ENCODE measurements at regions not wholly inside any gene's neighbourhood (a gene's known extent, or its start where the extent isn't known, plus 50 kb on each side); places are given as distances from the start of the nearest gene placed in this dataset.
"Not testable (repeated sequence)": the region's sequence is repeated elsewhere in the genome, so short reads cannot be mapped to it uniquely, and the experiment has no call there.

- DNase-seq (ENCODE audit: low spot score), result no peak
Measured at GRCh38 chr10:31686599-31686998, 242.0 kb downstream of the ARHGAP12 start.

DNA sequence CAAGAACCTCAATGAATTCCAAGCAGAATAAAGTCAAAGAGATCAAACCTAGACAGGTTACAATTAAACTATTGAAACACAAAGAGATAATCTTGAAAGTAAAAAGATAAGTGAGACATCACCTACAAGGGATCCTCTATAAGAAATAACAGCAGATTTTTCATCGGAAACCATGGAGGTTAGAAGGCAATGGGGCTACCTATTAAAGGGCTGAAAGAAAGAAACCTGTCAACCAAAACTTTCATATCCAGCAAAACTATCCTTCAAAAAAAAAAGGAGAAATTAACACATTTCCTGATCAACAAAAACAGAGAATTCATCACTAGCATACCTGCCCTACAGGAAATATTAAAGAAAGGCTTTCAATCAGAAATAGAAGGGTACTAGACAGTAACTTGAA, 244.9 kb downstream of the ARHGAP12 start:
- no peak for DNase-seq (ENCODE audit: low spot score)

DNA sequence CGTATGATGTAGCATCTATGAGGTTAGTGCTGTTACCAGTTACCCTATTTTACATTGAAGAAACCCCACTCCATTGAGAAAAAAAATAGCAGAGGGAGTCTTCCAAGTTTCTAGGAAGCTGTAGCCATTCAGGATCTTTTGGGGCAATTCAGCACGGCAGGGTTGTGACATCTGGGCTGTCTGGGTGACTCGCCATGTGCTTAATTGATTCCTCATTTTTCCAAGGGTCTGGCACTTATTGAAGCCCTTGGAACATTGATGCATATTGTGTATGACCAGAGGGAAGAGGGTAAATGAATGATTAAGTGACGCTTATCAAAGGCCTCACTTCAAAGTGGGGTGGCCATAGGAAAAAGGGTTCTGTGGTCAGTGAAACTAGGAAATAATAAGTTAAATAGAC, 248.7 kb downstream of the ARHGAP12 start:
- no peak for DNase-seq (ENCODE audit: low spot score)

- DNase-seq (ENCODE audit: low spot score), result no peak
Measured at GRCh38 chr10:31678575-31679516, 249.8 kb downstream of the ARHGAP12 start.

DNA sequence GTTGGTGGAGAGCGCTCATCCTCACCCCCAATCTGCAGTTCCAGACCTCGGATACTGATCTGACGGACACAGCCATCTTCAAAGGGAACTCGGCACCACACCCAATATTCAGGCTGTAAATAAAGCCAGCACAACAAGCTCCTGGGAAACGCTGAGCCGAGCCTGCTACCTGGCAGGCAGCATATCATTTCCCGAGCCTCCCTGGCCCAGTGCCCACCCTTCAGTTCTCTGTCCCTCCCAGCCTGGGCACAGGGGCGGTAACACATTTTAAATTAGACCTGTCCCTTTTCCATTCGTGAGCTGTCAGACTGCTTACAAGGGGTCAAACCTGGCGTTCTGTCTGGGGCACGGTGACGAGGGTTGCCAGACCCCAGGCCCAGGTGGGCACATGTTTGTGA, 250.5 kb downstream of the ARHGAP12 start:
- no peak for DNase-seq (ENCODE audit: low spot score)

- DNase-seq (ENCODE audit: low spot score), result no peak
Measured at GRCh38 chr10:31677195-31678138, 251.2 kb downstream of the ARHGAP12 start.

- DNase-seq (ENCODE audit: low spot score), result no peak
Measured at GRCh38 chr10:31675726-31676125, 252.9 kb downstream of the ARHGAP12 start.

- no peak for DNase-seq (ENCODE audit: low spot score)
Measured at GRCh38 chr10:31669357-31669756, 259.3 kb downstream of the ARHGAP12 start.

DNA sequence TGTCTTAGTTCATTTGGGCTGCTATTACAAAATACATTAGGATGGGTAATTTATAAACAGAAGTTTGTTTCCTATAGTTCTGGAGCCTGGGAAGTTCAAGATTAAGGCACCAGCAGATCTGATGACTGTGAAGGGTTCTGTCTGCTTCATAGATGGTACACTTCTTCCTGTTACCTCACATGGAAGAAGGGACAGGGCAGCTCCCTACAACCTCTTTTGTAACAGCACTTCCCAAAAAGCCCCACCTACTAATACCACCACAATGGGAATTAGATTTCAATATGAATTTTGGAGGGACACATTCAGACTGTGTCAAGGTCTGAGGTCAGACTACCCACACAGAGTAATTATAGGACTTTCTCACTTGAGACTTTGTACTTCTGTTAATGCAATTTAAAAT, 260.3 kb downstream of the ARHGAP12 start:
- no peak for DNase-seq (ENCODE audit: low spot score)

- not testable (repeated sequence) for DNase-seq (ENCODE audit: low spot score)
Measured at GRCh38 chr10:31665764-31666279, 262.8 kb downstream of the ARHGAP12 start.

DNA sequence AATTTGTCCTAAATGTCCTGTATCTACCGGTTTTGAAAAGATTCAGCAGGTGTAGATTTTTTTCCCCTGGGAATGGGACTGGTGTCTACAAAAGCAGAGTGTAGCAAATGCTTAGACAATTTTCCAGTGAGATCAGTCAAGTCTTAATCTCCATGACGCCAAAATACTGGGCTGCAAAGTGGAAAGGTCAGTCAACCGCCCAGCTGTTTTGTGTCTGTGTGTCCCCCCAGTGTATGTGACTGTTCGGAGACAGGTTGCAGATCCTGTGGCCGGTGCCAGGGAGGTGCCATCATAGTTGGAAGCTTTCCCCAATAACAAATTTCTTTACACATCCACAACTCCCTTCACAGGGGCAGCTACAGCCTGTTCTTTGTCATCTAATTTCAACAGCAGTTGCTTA, 263.8 kb downstream of the ARHGAP12 start:
- no peak for DNase-seq (ENCODE audit: low spot score)

GRCh38 chr10:31664071-31664470, 264.6 kb downstream of the ARHGAP12 start:
- DNase-seq (ENCODE audit: low spot score), result not testable (repeated sequence)

DNA sequence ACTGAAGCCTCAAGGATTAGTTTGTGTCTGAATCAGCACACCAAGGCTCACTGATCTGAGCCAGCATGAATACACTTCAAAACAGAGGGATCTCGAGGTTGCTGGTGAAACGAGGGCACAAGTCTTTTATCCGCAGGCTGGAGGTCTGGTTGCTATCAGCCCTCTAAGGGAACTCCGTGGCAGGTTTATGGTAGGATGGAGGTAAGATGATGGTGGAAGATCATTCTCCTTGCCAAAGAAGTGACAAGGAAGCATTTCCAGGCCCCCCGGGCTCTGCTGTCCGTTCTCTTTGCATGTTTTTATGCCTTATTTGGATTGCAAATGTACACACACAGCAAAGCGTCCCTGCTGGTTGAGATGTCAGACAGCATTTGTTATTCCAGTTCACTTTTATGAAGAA, 268.3 kb downstream of the ARHGAP12 start:
- no peak for DNase-seq (ENCODE audit: low spot score)

GRCh38 chr10:31659665-31660064, 269.0 kb downstream of the ARHGAP12 start:
- no peak for DNase-seq (ENCODE audit: low spot score)

DNA sequence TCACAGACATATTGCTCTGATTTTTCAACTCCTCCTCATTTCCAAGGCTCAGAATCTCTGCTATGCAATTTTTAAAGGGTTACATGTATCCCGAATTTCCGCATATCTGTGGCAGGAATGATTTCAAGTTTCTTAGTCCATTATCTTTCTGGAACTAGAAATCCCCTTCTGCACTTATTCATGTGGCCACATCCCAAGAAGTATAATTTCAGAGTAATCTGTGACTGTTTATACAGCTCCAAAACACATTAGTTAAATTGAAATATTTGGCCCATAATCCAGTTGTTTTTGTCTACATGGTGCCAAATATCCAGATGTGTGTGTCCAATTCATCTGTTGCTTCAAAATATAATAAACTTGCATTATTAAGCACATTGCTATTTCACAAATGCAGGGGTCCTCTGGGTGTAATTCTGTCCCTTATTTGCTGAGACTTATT, 271.2 kb downstream of the ARHGAP12 start:
- no peak for DNase-seq (ENCODE audit: low spot score)

GRCh38 chr10:31656851-31657433, 271.7 kb downstream of the ARHGAP12 start:
- no peak for DNase-seq (ENCODE audit: low spot score)

- DNase-seq (ENCODE audit: low spot score), result no peak
Measured at GRCh38 chr10:31652038-31652437, 276.6 kb downstream of the ARHGAP12 start.

GRCh38 chr10:31650010-31650409, 278.6 kb downstream of the ARHGAP12 start:
- DNase-seq (ENCODE audit: low spot score), result no peak

GRCh38 chr10:31648966-31649365, 279.7 kb downstream of the ARHGAP12 start:
- DNase-seq (ENCODE audit: low spot score), result no peak

GRCh38 chr10:31647861-31648260, 280.8 kb downstream of the ARHGAP12 start:
- no peak for DNase-seq (ENCODE audit: low spot score)

- no peak for DNase-seq (ENCODE audit: low spot score)
Measured at GRCh38 chr10:31646519-31646918, 282.1 kb downstream of the ARHGAP12 start.

GRCh38 chr10:31645786-31646185, 282.8 kb downstream of the ARHGAP12 start:
- no peak for DNase-seq (ENCODE audit: low spot score)
